Colonic mucosa (tissue), 4 donors: ENCODE measurements at regions not wholly inside any gene's neighbourhood (a gene's known extent, or its start where the extent isn't known, plus 50 kb on each side); places are given as distances from the start of the nearest gene placed in this dataset.
"Not testable (repeated sequence)": the region's sequence is repeated elsewhere in the genome, so short reads cannot be mapped to it uniquely, and the experiment has no call there.

Experiments
- DNase-seq: peaks from one replicate; pipeline ENCODE4 v3.0.0-alpha.2; 2020
- H3K27ac ChIP-seq: fragments of 200-600 bp; one replicate; pipeline ENCODE4 v1.8.0; 2021
- H3K27me3 ChIP-seq: fragments of 200-600 bp; one replicate; pipeline ENCODE4 v1.8.0; 2021
- H3K36me3 ChIP-seq: fragments of 200-600 bp; one replicate; pipeline ENCODE4 v1.8.0; 2021
- H3K4me1 ChIP-seq: fragments of 200-600 bp; one replicate; pipeline ENCODE4 v1.8.0; 2021; ENCODE audit warnings: mild to moderate bottlenecking
- H3K4me3 ChIP-seq: fragments of 200-600 bp; one replicate; pipeline ENCODE4 v1.8.0; 2021
- H3K9ac ChIP-seq, 2 donors: one replicate each; pipeline ENCODE4 v1.7.0; 2013; ENCODE audit warnings: control low read depth in 2 of 2, low read depth in 2 of 2, low read length in 2 of 2
- H3K9me3 ChIP-seq: fragments of 200-600 bp; one replicate; pipeline ENCODE4 v1.8.0; 2021
- intact Hi-C: fragments of 100-400 bp; cut with DNase I; formaldehyde crosslinking; loops from one replicate; pipeline ENCODE4 v1.14.1; 2022
- TF ChIP-seq, protein P1 (sequence below): fragments of 200-600 bp; IDR thresholded peaks from one replicate; pipeline ENCODE4 v1.8.0; 2022; ENCODE audit warnings: antibody characterized with exemption, mild to moderate bottlenecking
- donor health status: healthy.
- donor health status: DM: no; HTN: no; CAD: no.
- donor health status: DM: no; HTN: no; CAD: no.

DNA sequence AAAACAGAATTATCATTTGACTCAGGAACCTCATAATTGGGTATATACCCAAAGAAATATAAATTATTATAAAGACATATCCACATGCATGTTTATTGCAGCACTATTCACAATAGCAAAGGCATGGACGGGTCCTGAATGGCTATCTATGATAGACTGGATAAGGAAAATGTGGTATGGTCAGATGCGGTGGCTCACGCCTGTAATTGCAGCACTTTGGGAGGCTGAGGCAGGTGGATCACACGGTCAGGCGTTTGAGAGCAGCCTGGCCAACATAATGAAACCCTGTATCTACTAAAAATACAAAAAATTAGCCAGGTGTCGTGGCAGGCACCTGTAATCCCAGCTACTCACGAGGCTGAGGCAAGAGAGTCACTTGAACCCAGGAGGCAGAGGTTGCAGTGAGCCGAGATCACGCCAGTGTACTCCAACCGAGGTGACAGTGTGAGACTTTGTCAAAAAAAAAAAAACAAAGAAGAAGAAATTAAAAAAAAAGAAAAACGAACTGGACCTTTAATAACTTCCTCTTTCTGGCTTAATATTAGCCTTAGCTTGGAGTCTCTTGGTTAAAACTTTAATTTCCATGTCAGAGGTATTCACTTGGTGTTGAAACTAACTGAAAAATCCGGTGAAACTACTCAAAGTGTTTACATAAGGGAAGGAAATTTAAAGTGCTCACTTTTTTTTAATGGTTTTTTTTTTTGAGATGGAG is 104.4 kb downstream of the ZNF486 start:
- Histone ChIP-seq H3K27ac (no peak overlapping the region), H3K9me3 (no peaks in the 10 kb centered on the region)

GRCh38 chr19:20269461-20269860 is 102.4 kb downstream of the ZNF486 start:
- Histone ChIP-seq H3K36me3 (no peaks in the 10 kb centered on the region), H3K27ac (no peak overlapping the region), H3K4me3 (no peak overlapping the region), H3K9me3 (no peaks in the 10 kb centered on the region), H3K9ac (no peak overlapping the region), H3K4me1 (no peaks in the 10 kb centered on the region), H3K27me3 (no peaks in the 10 kb centered on the region)
- intact Hi-C loops, result no loop called here
- TF ChIP-seq, protein P1, sequence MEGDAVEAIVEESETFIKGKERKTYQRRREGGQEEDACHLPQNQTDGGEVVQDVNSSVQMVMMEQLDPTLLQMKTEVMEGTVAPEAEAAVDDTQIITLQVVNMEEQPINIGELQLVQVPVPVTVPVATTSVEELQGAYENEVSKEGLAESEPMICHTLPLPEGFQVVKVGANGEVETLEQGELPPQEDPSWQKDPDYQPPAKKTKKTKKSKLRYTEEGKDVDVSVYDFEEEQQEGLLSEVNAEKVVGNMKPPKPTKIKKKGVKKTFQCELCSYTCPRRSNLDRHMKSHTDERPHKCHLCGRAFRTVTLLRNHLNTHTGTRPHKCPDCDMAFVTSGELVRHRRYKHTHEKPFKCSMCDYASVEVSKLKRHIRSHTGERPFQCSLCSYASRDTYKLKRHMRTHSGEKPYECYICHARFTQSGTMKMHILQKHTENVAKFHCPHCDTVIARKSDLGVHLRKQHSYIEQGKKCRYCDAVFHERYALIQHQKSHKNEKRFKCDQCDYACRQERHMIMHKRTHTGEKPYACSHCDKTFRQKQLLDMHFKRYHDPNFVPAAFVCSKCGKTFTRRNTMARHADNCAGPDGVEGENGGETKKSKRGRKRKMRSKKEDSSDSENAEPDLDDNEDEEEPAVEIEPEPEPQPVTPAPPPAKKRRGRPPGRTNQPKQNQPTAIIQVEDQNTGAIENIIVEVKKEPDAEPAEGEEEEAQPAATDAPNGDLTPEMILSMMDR, result no peak
- no peak for DNase-seq

More for the DNA sequence above, 104.4 kb downstream of the ZNF486 start:
- TF ChIP-seq, protein P1, result no peak
- H3K4me1 ChIP-seq, result no peaks in the 10 kb centered on the region
- H3K36me3 ChIP-seq, result no peaks in the 10 kb centered on the region
- no peak overlapping the region for H3K9ac ChIP-seq
- H3K27me3 ChIP-seq, result no peaks in the 10 kb centered on the region
- no peak for DNase-seq
- H3K4me3 ChIP-seq, result no peak overlapping the region
- intact Hi-C loops, result no loop called here

DNA sequence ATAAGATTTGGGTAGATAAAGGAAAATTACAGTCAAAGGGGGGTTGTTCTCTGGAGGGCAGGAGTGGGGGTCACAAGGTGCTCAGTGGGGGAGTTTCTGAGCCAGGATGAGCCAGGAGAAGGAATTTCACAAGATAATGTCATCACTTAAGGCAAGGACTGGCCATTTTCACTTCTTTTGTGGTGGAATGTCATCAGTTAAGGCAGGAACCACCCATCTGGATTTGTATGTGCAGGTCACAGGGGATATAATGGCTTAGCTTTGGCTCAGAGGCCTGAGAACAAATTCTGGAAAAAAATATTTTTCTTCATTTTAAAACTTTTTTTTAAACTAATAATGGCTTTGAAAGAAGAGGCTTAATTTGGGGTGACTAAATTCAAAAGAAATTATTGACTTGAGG is 94.5 kb downstream of the ZNF486 start:
- H3K4me3 ChIP-seq, DNase-seq, H3K4me1 ChIP-seq, H3K27ac ChIP-seq, H3K36me3 ChIP-seq, H3K27me3 ChIP-seq, intact Hi-C loops, H3K9me3 ChIP-seq, H3K9ac ChIP-seq: not testable (repeated sequence)

GRCh38 chr19:20260738-20261137 is 93.7 kb downstream of the ZNF486 start:
- H3K9ac ChIP-seq, H3K27me3 ChIP-seq, intact Hi-C loops, H3K4me3 ChIP-seq, H3K9me3 ChIP-seq, H3K36me3 ChIP-seq, DNase-seq, H3K27ac ChIP-seq, H3K4me1 ChIP-seq: not testable (repeated sequence)

- Histone ChIP-seq H3K27me3 (no peaks in the 10 kb centered on the region), H3K9ac (no peak overlapping the region), H3K4me1 (no peaks in the 10 kb centered on the region), H3K4me3 (no peak overlapping the region), H3K36me3 (no peaks in the 10 kb centered on the region), H3K27ac (no peak overlapping the region), H3K9me3 (no peaks in the 10 kb centered on the region)
- TF ChIP-seq, protein P1, result no peak
- intact Hi-C loops, result no loop called here
- DNase-seq, result no peak
These were observed 92.6 kb downstream of the ZNF486 start for GRCh38 chr19:20259615-20260014.

- intact Hi-C loops, result no loop called here
- Histone ChIP-seq H3K27ac (no peak overlapping the region), H3K27me3 (no peaks in the 10 kb centered on the region), H3K4me1 (no peaks in the 10 kb centered on the region), H3K9ac (no peak overlapping the region), H3K36me3 (no peaks in the 10 kb centered on the region), H3K9me3 (no peaks in the 10 kb centered on the region), H3K4me3 (no peak overlapping the region)
- TF ChIP-seq, protein P1, result no peak
- DNase-seq, result no peak
These were observed 89.6 kb downstream of the ZNF486 start for GRCh38 chr19:20256606-20257005.
